ENCODE measurements at regions not wholly inside any gene's neighbourhood (a gene's known extent, or its start where the extent isn't known, plus 50 kb on each side); places are given as distances from the start of the nearest gene placed in this dataset.

DNA sequence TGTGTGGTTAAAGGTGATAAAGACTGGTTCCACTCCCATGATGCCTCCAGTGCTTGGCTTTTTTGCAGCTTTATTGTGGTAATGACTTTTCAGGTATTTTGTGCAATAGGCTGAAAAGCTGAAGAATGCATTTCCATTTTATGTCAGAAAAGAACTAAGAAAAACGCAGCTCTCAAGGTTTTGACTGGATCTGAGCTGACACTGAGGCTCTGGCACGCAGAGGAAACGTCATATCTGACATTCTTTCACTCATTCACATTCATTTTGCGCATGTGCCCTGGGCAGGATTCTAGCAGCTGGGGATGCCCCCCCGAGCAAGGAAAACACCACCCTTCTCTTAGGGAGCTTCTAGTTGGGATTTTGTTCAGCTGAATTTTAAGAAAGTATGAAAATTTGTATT, 408.5 kb upstream of the MKI67 start:
- TF ChIP-seq, protein P1, sequence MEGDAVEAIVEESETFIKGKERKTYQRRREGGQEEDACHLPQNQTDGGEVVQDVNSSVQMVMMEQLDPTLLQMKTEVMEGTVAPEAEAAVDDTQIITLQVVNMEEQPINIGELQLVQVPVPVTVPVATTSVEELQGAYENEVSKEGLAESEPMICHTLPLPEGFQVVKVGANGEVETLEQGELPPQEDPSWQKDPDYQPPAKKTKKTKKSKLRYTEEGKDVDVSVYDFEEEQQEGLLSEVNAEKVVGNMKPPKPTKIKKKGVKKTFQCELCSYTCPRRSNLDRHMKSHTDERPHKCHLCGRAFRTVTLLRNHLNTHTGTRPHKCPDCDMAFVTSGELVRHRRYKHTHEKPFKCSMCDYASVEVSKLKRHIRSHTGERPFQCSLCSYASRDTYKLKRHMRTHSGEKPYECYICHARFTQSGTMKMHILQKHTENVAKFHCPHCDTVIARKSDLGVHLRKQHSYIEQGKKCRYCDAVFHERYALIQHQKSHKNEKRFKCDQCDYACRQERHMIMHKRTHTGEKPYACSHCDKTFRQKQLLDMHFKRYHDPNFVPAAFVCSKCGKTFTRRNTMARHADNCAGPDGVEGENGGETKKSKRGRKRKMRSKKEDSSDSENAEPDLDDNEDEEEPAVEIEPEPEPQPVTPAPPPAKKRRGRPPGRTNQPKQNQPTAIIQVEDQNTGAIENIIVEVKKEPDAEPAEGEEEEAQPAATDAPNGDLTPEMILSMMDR (IDR thresholded peaks at IDR 0.05; ENCODE audit: borderline replicate concordance, control extremely low read depth, extremely low read depth, insufficient read depth, missing control alignments), result no peak
- in situ Hi-C loops (cut with MboI; ENCODE audit: low sequenced_read_pairs, unreplicated experiment), result loop anchor here (25.0 kb wide), 1 partner anchor 272 kb away; no protein-coding TSS in a partner anchor
- DNase-seq (ENCODE audit: low spot score), result no peak

DNA sequence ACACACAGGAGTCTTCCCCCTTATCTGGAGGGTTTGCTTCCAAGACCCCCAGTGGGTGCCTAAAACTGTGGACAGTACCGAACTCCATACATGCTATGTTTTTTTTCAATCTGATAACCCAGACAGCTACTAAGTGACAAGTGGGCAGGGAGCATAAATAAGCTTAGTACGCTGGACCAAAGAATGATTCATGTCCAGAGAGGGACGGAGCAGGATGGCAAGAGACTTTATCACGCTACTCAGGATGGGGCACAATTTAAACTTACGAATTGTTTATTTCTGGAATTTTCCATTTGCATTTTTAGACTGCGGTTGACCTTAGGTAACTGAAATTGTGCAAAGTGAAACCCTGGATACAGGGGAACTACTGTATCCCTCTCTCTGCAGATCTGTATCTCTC, 410.0 kb upstream of the MKI67 start:
- in situ Hi-C loops (cut with MboI; ENCODE audit: low sequenced_read_pairs, unreplicated experiment), result loop anchor here (25.0 kb wide), 1 partner anchor 274 kb away; no protein-coding TSS in a partner anchor
- TF ChIP-seq, protein P1 (IDR thresholded peaks at IDR 0.05; ENCODE audit: borderline replicate concordance, control extremely low read depth, extremely low read depth, insufficient read depth, missing control alignments), result no peak
- no peak for DNase-seq (ENCODE audit: low spot score)

DNA sequence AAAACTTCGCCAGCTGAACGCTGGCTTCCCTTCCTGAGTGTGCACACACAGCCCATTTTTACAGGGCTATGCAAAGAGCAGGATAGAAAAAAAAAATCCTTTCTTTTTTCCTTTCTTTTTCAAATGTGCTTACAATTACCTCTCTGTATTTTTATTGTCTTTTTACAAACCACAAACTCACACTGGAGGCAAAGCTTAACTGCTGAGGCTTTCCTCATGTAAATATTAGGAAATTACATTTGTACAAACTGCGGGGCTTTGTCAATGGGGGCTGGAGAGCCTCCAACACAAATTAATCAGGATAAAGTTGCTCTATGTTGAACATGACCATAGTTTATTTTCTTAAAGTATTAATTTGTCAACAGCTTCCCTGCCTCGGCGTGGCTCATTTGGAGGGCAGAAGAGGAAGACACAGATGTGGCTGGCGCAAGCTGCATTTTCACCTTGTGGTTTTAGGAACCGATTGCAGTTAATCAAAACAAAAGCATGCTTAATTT, 411.7 kb upstream of the MKI67 start:
- in situ Hi-C loops (cut with MboI; ENCODE audit: low sequenced_read_pairs, unreplicated experiment), result loop anchor here (25.0 kb wide), 1 partner anchor 276 kb away; no protein-coding TSS in a partner anchor
- no peak for DNase-seq (ENCODE audit: low spot score)
- TF ChIP-seq, protein P1 (IDR thresholded peaks at IDR 0.05; ENCODE audit: borderline replicate concordance, control extremely low read depth, extremely low read depth, insufficient read depth, missing control alignments), result no peak

DNA sequence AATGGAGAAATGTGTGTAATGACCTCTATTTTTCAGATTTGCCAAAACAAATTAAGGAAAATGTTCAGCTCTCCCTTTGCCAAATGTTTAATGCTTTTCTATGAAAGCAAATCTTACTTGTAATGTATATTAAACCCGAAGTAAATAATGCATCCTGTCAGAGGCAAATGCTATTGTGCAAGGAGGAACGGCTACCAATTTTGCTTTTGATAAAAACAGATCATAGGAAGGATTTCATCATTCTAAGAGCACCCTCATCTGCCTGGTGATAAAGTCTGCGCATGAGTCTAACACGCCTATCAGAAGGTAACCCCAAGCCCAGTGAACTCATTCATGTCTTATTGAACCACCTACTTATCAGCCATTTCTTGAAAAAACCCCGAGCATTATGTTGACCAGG, 412.4 kb upstream of the MKI67 start:
- in situ Hi-C loops (cut with MboI; ENCODE audit: low sequenced_read_pairs, unreplicated experiment), result loop anchor here (25.0 kb wide), 1 partner anchor 276 kb away; no protein-coding TSS in a partner anchor
- no peak for DNase-seq (ENCODE audit: low spot score)
- TF ChIP-seq, protein P1 (IDR thresholded peaks at IDR 0.05; ENCODE audit: borderline replicate concordance, control extremely low read depth, extremely low read depth, insufficient read depth, missing control alignments), result no peak

DNA sequence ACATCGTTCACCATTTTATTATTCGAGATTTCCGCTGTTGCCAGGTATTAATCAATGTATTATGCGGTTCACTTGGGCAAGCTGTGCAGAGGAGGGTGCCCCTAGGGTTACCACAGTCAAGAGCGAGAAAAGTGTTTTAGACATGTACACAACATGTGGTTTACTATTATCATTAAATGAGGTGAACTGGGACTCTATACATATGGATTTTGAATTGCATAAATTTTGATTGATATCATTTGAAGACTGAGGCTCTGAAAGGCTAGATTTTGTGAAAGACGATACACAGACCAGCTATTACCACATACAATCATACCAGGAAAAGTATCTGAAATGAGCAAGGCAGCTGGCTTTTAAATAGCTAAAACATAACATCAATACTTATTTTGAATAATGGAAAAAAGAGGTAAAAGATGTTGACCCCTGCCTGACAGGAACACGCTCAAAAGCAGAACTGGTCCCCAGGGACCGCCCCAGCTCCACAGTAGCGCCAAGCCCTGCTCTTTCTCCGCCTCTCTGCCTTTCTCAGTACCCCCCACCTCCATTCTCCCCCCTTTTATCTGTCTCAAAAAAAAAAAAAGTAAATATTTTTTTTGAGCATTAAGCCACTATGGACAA, 413.4 kb upstream of the MKI67 start:
- in situ Hi-C loops (cut with MboI; ENCODE audit: low sequenced_read_pairs, unreplicated experiment), result loop anchor here (25.0 kb wide), 1 partner anchor 277 kb away; no protein-coding TSS in a partner anchor
- no peak for DNase-seq (ENCODE audit: low spot score)
- TF ChIP-seq, protein P1 (IDR thresholded peaks at IDR 0.05; ENCODE audit: borderline replicate concordance, control extremely low read depth, extremely low read depth, insufficient read depth, missing control alignments), result no peak

DNA sequence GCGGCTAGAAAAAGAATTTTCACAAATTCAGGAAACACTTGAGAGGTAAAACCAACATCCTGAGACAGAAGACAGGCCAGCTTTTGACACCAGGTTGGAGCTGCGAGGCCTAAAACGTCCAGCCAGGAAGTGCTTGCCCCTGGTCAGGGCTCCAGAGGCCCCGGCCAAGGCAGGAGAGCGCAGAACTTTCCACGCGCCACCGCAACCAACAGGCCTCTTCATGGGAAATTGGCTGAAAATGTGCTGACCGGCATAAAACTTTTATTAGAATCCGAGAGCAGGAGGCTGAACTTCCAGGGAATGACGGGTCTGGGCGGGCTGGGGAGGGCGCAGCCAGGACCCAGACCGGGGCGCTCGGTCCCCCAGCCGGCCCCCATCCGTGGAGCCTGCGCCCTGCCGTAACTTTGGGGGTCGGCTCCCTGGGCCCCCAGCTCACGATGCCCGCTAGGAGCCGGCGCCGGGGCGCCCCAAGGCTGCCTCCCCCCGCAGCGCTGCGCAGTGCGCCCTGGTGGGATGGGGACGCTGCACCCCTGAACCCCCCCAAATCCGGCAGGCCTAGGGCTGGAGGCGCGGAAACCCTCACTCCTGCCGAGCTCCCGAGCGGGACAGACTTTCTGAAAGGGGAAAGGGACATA, 414.0 kb upstream of the MKI67 start:
- TF ChIP-seq, protein P1 (IDR thresholded peaks at IDR 0.05; ENCODE audit: borderline replicate concordance, control extremely low read depth, extremely low read depth, insufficient read depth, missing control alignments), result no peak
- no peak for DNase-seq (ENCODE audit: low spot score)
- in situ Hi-C loops (cut with MboI; ENCODE audit: low sequenced_read_pairs, unreplicated experiment), result loop anchor here (25.0 kb wide), 1 partner anchor 278 kb away; no protein-coding TSS in a partner anchor
